NCI-H82 treated with DMSO at 0.1 percent for 48 hours (cell line): ENCODE measurements at regions not wholly inside any gene's neighbourhood (a gene's known extent, or its start where the extent isn't known, plus 50 kb on each side); places are given as distances from the start of the nearest gene placed in this dataset.

ENCODE experiments used
- DNase-seq: peaks from one replicate; lab custom pipeline; 2025; ENCODE audit not compliant: unreplicated experiment; lab: John Stamatoyannopoulos, UW

GRCh38 chr12:90058704-90059103 is 350.1 kb upstream of the ATP2B1 start:
- DNase-seq: no peak

- no peak for DNase-seq
Measured at GRCh38 chr12:90055071-90055470, 346.4 kb upstream of the ATP2B1 start.

- no peak for DNase-seq
Measured at GRCh38 chr12:90048918-90049317, 340.3 kb upstream of the ATP2B1 start.

- DNase-seq: no peak
Measured at GRCh38 chr12:90045559-90045958, 336.9 kb upstream of the ATP2B1 start.

GRCh38 chr12:90044069-90044468 is 335.4 kb upstream of the ATP2B1 start:
- no peak for DNase-seq

GRCh38 chr12:90042920-90043641 is 334.4 kb upstream of the ATP2B1 start:
- DNase-seq: no peak

GRCh38 chr12:90038289-90038688 is 329.7 kb upstream of the ATP2B1 start:
- no peak for DNase-seq

GRCh38 chr12:90037740-90038139 is 329.1 kb upstream of the ATP2B1 start:
- no peak for DNase-seq

- DNase-seq: no peak
Measured at GRCh38 chr12:90036637-90037036, 328.0 kb upstream of the ATP2B1 start.

- no peak for DNase-seq
Measured at GRCh38 chr12:90030726-90031125, 322.1 kb upstream of the ATP2B1 start.

- DNase-seq: no peak
Measured at GRCh38 chr12:90029317-90029716, 320.7 kb upstream of the ATP2B1 start.

- no peak for DNase-seq
Measured at GRCh38 chr12:90028635-90029051, 320.0 kb upstream of the ATP2B1 start.

- no peak for DNase-seq
Measured at GRCh38 chr12:90027889-90028634, 319.4 kb upstream of the ATP2B1 start.

GRCh38 chr12:90027041-90027440 is 318.4 kb upstream of the ATP2B1 start:
- DNase-seq: peak; percentile 48

GRCh38 chr12:90026516-90026915 is 317.9 kb upstream of the ATP2B1 start:
- no peak for DNase-seq

GRCh38 chr12:90024262-90024661 is 315.6 kb upstream of the ATP2B1 start:
- DNase-seq: no peak

GRCh38 chr12:90023207-90023900 is 314.7 kb upstream of the ATP2B1 start:
- peak; percentile 89 for DNase-seq

- DNase-seq: no peak
Measured at GRCh38 chr12:90021795-90022440, 313.3 kb upstream of the ATP2B1 start.

GRCh38 chr12:90020881-90021280 is 312.2 kb upstream of the ATP2B1 start:
- DNase-seq: no peak

- no peak for DNase-seq
Measured at GRCh38 chr12:90020436-90020835, 311.8 kb upstream of the ATP2B1 start.

- no peak for DNase-seq
Measured at GRCh38 chr12:90020014-90020413, 311.4 kb upstream of the ATP2B1 start.
